K562 (cell line): ENCODE measurements at regions not wholly inside any gene's neighbourhood (a gene's known extent, or its start where the extent isn't known, plus 50 kb on each side); places are given as distances from the start of the nearest gene placed in this dataset.

Source experiments
- ATAC-seq: fragments of 200-7000 bp; cut with Tn5 transposase; 3 replicates; pipeline ENCODE4 v1.9.1; 2020; ENCODE audit warnings: moderate library complexity
- BruUV-seq: library from RNA; stranded (reverse); fragments of 400-500 nt; replicated peaks from 2 replicates; lab custom pipeline; 2021; lab: Mats Ljungman, UMichigan
- CTCF ChIA-PET: fragments of 300-600 bp; formaldehyde crosslinking; extraction: SDS; loops from one replicate; lab custom pipeline; 2021; ENCODE audit warnings: low intra/inter-chr PET ratio; lab: Yijun Ruan, JAX
- POLR2A ChIA-PET: fragments of 300-600, 350-650 bp; sonication (Branson Sonifier 250); formaldehyde crosslinking; extraction: SDS; loops from one replicate; lab custom pipeline; 2021; ENCODE audit warnings: antibody characterized with exemption, inconsistent platforms; lab: Yijun Ruan, JAX
- DNase-seq, 4 experiments: peaks; one replicate each; pipeline versions ENCODE4 v3.0.0 to v3.0.0-alpha.2; 2011 to 2018; ENCODE audit warnings: low spot score in 3 of 4, mixed read lengths in 3 of 4; ENCODE audit errors: extremely low read depth in 1 of 4
- FAIRE-seq: peaks from 2 replicates; lab custom pipeline; 2011; peaks lifted over from hg19 to GRCh38; lab: Jason Lieb, UNC
- H2AFZ ChIP-seq: 2 replicates; pipeline ENCODE4 v1.6.0; 2011; ENCODE audit warnings: low read depth, low read length, control low read depth, inconsistent platforms
- H3K27ac ChIP-seq: fragments of 200-600 bp; 3 replicates; pipeline ENCODE4 v1.8.0; 2011; ENCODE audit warnings: low read depth, mild to moderate bottlenecking, control low read depth, inconsistent platforms, low read length, moderate library complexity, mixed read lengths; ENCODE audit errors: extremely low read depth
- H3K27me3 ChIP-seq, 2 experiments: fragments of 300-600 bp in 1 of 2; 2 replicates in 1 of 2; 3 replicates in 1 of 2; pipeline versions ENCODE4 v1.6.0 to v1.8.0; 2011; ENCODE audit warnings: inconsistent platforms in 2 of 2, low read length in 2 of 2, mild to moderate bottlenecking in 1 of 2, mixed read lengths in 1 of 2, moderate library complexity in 1 of 2; ENCODE audit not compliant: control insufficient read depth in 2 of 2, insufficient read depth in 2 of 2
- H3K36me3 ChIP-seq: fragments of 300-600 bp; 3 replicates; pipeline ENCODE4 v1.8.0; 2011; ENCODE audit warnings: mild to moderate bottlenecking, low read length, inconsistent platforms; ENCODE audit not compliant: control insufficient read depth, insufficient read depth
- H3K4me1 ChIP-seq, 2 experiments: fragments of 200-600 bp in 1 of 2; replicated peaks in 1 of 2; 2 replicates in 1 of 2; 3 replicates in 1 of 2; pipeline versions ENCODE4 v1.5.1 to v1.8.0; 2011; ENCODE audit warnings: inconsistent platforms in 2 of 2, low read length in 2 of 2, mild to moderate bottlenecking in 1 of 2, mixed read lengths in 1 of 2, moderate library complexity in 1 of 2; ENCODE audit not compliant: control insufficient read depth in 2 of 2, insufficient read depth in 2 of 2
- H3K4me2 ChIP-seq: 2 replicates; pipeline ENCODE4 v1.6.1; 2011; ENCODE audit warnings: low read length, control low read depth, inconsistent platforms, mixed read lengths; ENCODE audit not compliant: insufficient read depth
- H3K4me3 ChIP-seq: fragments of 200-600 bp; sonication (generic), shearing (Covaris generic); 2 replicates; pipeline ENCODE4 v1.5.1; 2016; ENCODE audit warnings: control low read depth, inconsistent platforms
- H3K79me2 ChIP-seq: fragments of 200-600 bp; 3 replicates; pipeline ENCODE4 v1.8.0; 2011; ENCODE audit warnings: low read length, inconsistent platforms; ENCODE audit not compliant: control insufficient read depth, insufficient read depth
- H3K9ac ChIP-seq, 2 experiments: 2 replicates each; pipeline versions ENCODE4 v1.6.0 to v1.6.1; 2011; ENCODE audit warnings: low read depth in 2 of 2, low read length in 2 of 2, control low read depth in 1 of 2, inconsistent platforms in 1 of 2, mild to moderate bottlenecking in 1 of 2, mixed read lengths in 1 of 2; ENCODE audit not compliant: insufficient read depth in 1 of 2
- H3K9me1 ChIP-seq: one replicate; pipeline ENCODE4 v1.6.0; 2011; ENCODE audit warnings: inconsistent platforms, mild to moderate bottlenecking, low read length, moderate library complexity; ENCODE audit not compliant: control insufficient read depth, insufficient read depth
- H3K9me3 ChIP-seq: replicated peaks from 2 replicates; pipeline ENCODE4 v1.5.1; 2011; ENCODE audit warnings: low read depth, low read length, inconsistent platforms; ENCODE audit not compliant: control insufficient read depth, insufficient read depth
- H4K20me1 ChIP-seq: replicated peaks from 2 replicates; pipeline ENCODE4 v1.6.1; 2011; ENCODE audit warnings: low read length, inconsistent platforms, mixed read lengths; ENCODE audit not compliant: control insufficient read depth, insufficient read depth
- THRA ChIP-seq: fragments of 450-650 bp; IDR thresholded peaks from 2 replicates; pipeline ENCODE4 v1.6.1; 2017; ENCODE audit warnings: mild to moderate bottlenecking, moderate library complexity
- ZFP36 ChIP-seq: fragments of 150-350 bp; IDR thresholded peaks from 2 replicates; pipeline ENCODE4 v1.6.1; 2018; ENCODE audit warnings: low read length, low read depth; ENCODE audit not compliant: partially characterized antibody
- WGBS: fragments of 100-300 bp; shearing (Covaris generic); methylation state at CpG from one replicate; pipeline ENCODE4 v1.1.6; 2016; ENCODE audit warnings: low coverage, mixed read lengths; ENCODE audit not compliant: insufficient coverage; ENCODE audit errors: missing lambda C conversion rate; 5-methylcytosine and 5-hydroxymethylcytosine counted together
- in situ Hi-C: fragments of 300-500 bp; cut with MboI; formaldehyde crosslinking; loops from 4 replicates; pipeline ENCODE4 v1.15.0; 2018; ENCODE audit warnings: inconsistent platforms, mixed read lengths
- intact Hi-C: fragments of 100-400 bp; cut with micrococcal nuclease; formaldehyde crosslinking; loops from 2 replicates; pipeline ENCODE4 v1.14.2; 2022

- Histone ChIP-seq H3K9me3 (no peaks in the 10 kb centered on the region), H4K20me1 (no peaks in the 10 kb centered on the region), H2AFZ (no peak overlapping the region), H3K4me3 (no peak overlapping the region), H3K79me2 (no peaks in the 10 kb centered on the region), H3K27ac (no peak overlapping the region), H3K4me2 (no peak overlapping the region), H3K9me1 (no peaks in the 10 kb centered on the region), H3K9ac (no peak overlapping the region), H3K27me3 (no peaks in the 10 kb centered on the region), H3K36me3 (no peaks in the 10 kb centered on the region), H3K4me1 (no peaks in the 10 kb centered on the region)
- TF ChIP-seq ZFP36 (peak; percentile 63), THRA (no peak)
- WGBS: 0% methylated on average over 4 of the region's 4 CpGs
- DNase-seq (no peak), ATAC-seq (no peak), FAIRE-seq (no peak)
- CTCF ChIA-PET: no interaction called here
- POLR2A ChIA-PET: interaction anchor here (1.0 kb wide), 1 partner anchor 14 kb away, joined by 3 read pairs; no protein-coding TSS in a partner anchor
- intact Hi-C loops: no loop called here
- no TSS peak for BruUV-seq
- in situ Hi-C loops: no loop called here
Observed at GRCh38 chr12:69189378-69189978, 49.9 kb upstream of the CPSF6 start.
